ENCODE measurements at regions not wholly inside any gene's neighbourhood (a gene's known extent, or its start where the extent isn't known, plus 50 kb on each side); places are given as distances from the start of the nearest gene placed in this dataset.

DNA sequence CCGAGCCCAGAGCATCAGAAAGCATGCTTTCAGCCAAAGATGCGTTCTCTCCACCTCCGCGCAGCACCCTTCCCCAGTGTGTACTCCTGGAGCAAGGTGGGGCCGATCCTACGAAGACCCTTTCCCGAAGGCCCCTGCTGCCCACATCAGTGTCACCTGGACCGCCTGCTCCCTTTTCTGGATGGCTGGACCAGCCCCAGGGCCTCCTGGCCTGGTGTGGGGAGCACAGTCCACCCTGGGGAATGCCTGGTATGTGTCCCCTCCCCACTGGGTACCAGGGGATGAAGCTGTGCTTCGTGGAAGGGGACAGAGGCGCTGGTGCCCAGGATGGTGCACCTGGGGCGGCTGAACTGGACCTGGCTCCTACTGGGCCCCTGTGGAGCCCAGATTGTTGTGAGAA is 173.8 kb downstream of the SEC14L1 start:
- TF ChIP-seq JUND (IDR thresholded peaks at IDR 0.05) (no peak), RAD21 (IDR thresholded peaks at IDR 0.05) (no peak)

Data from liver (tissue), 2 donors.